Lower leg skin (tissue), 4 donors: ENCODE measurements at regions not wholly inside any gene's neighbourhood (a gene's known extent, or its start where the extent isn't known, plus 50 kb on each side); places are given as distances from the start of the nearest gene placed in this dataset.
"Not testable (repeated sequence)": the region's sequence is repeated elsewhere in the genome, so short reads cannot be mapped to it uniquely, and the experiment has no call there.

ENCODE experiments used
- DNase-seq, 2 donors: peaks; one replicate each; pipeline ENCODE4 v3.0.0-alpha.2; 2019; ENCODE audit warnings: low spot score in 2 of 2
- H3K4me3 ChIP-seq: fragments of 200-600 bp; sonication (generic); 2 replicates; pipeline ENCODE4 v1.5.1; 2017; ENCODE audit warnings: mild to moderate bottlenecking, low read depth; ENCODE audit not compliant: poor library complexity, severe bottlenecking
- POLR2A ChIP-seq, 2 donors: fragments of 450-650 bp; IDR thresholded peaks; one replicate each; pipeline ENCODE4 v1.6.1; 2016 to 2017; ENCODE audit warnings: antibody characterized with exemption in 2 of 2, mild to moderate bottlenecking in 1 of 2, moderate library complexity in 1 of 2
- WGBS, 2 donors: methylation state at CpG; one replicate each; pipeline ENCODE4 v1.1.5; 2018; 5-methylcytosine and 5-hydroxymethylcytosine counted together
- intact Hi-C: fragments of 100-400 bp; cut with DNase I; formaldehyde crosslinking; loops from one replicate; pipeline ENCODE4 v1.15.0; 2023; ENCODE audit warnings: low total_unique reads
- TF ChIP-seq, protein P1 (sequence below), 3 donors: fragments of 450-650 bp; IDR thresholded peaks; one replicate each; pipeline ENCODE4 v1.5.1; 2016; ENCODE audit warnings: antibody characterized with exemption in 3 of 3, mild to moderate bottlenecking in 3 of 3, moderate library complexity in 2 of 3

DNA sequence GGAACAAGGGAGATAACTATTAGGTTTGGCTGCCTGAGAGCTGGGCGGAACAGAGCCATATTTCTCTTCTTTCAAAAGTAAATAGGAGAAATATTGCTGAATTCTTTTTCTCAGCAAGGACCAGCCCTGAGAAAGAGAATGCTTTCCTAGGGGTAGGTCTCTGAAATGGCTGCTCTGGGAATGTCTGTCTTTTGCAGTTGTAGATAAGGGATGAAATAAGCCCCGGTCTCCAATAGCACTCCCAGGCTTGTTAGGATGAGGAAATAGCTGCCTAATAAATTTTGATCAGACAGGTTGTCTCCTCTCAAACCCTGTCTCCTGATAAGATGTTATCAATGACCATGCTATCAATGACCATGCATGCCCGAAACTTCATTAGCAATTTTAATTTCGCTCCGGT lies 207.8 kb upstream of the KIT start:
- intact Hi-C loops: no loop called here
- TF ChIP-seq, protein P1, sequence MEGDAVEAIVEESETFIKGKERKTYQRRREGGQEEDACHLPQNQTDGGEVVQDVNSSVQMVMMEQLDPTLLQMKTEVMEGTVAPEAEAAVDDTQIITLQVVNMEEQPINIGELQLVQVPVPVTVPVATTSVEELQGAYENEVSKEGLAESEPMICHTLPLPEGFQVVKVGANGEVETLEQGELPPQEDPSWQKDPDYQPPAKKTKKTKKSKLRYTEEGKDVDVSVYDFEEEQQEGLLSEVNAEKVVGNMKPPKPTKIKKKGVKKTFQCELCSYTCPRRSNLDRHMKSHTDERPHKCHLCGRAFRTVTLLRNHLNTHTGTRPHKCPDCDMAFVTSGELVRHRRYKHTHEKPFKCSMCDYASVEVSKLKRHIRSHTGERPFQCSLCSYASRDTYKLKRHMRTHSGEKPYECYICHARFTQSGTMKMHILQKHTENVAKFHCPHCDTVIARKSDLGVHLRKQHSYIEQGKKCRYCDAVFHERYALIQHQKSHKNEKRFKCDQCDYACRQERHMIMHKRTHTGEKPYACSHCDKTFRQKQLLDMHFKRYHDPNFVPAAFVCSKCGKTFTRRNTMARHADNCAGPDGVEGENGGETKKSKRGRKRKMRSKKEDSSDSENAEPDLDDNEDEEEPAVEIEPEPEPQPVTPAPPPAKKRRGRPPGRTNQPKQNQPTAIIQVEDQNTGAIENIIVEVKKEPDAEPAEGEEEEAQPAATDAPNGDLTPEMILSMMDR (IDR thresholded peaks at IDR 0.05): no peak
- TF ChIP-seq POLR2A (IDR thresholded peaks at IDR 0.05): no peak
- DNase-seq: no peak
- H3K4me3 ChIP-seq: no peak overlapping the region
- whole genome bisulfite sequencing, 2 donors: 74 to 96% methylated on average over 5 of the region's 5 CpGs

DNA sequence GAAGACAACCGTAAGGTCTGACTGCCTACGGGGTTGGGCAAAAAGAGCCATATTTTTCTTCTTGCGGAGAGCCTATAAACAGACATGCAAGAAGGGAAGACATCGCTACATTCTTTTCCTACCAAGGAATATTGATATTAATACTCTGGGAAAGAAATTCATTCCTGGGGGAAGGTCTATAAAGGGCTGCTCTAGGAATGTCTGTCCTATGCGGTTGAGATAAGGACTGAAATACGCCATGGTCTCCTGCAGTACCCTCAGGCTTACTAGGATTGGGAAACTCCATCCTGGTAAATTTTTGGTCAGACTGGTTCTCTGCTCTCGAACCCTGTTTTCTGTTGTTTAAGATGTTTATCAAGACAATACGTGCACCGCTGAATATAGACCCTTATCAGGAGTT lies 190.8 kb upstream of the KIT start:
- intact Hi-C loops: not testable (repeated sequence)
- 84 to 86% methylated on average over 9 of the region's 9 CpGs for WGBS, 2 donors

DNA sequence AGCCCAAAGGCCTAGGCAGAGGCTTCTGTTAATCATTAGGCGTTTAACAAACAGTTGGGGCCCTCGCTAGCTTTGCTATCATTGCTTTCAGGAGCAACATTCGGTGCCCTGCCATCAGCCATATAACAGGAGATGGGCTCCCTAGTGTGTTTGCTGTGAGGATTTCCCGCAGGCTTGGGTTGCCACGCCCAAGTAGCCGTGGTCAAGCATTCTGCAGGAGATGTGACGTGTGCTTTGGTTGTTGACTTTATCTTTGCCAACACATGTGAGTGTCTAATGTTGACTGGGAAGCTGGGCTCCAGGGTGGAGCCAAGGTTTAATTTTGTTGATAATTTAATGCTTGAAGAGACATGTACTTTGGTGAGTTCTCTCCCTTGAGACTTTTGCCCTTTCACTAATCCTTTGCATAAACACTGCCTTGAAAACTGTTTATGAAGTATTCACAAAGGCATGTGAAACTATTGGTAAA lies 184.6 kb upstream of the KIT start:
- no peak for DNase-seq
- H3K4me3 ChIP-seq: no peak overlapping the region
- TF ChIP-seq, protein P1 (IDR thresholded peaks at IDR 0.05): no peak
- no peak for TF ChIP-seq POLR2A (IDR thresholded peaks at IDR 0.05)
- 74 to 91% methylated on average over 7 of the region's 7 CpGs for WGBS, 2 donors
- intact Hi-C loops: no loop called here

More for the DNA sequence above, 190.8 kb upstream of the KIT start:
- H3K4me3 ChIP-seq, DNase-seq: not testable (repeated sequence)

DNA sequence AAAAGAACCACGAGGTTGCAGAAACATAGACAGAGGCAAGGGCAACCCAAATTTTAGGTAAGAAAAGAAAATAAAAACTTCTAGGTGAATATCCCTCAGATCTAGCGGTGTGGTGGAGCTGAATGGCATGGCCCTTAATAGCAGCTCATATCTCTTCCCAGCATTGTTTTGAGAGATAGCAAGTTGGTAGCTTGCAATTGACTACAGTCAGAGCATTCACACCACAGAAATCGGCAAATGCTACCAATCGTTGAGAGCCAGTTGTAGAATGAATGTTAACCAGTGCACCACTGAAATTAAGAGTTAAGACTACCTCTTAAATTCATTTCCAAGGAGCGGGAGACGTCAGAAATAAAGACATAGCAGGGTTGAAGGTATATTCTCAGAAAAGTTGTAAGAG lies 184.0 kb upstream of the KIT start:
- TF ChIP-seq, protein P1 (IDR thresholded peaks at IDR 0.05): no peak
- TF ChIP-seq POLR2A (IDR thresholded peaks at IDR 0.05): no peak
- H3K4me3 ChIP-seq: no peak overlapping the region
- DNase-seq: no peak
- WGBS, 2 donors: 92 to 94% methylated on average over 6 of the region's 6 CpGs
- intact Hi-C loops: no loop called here

DNA sequence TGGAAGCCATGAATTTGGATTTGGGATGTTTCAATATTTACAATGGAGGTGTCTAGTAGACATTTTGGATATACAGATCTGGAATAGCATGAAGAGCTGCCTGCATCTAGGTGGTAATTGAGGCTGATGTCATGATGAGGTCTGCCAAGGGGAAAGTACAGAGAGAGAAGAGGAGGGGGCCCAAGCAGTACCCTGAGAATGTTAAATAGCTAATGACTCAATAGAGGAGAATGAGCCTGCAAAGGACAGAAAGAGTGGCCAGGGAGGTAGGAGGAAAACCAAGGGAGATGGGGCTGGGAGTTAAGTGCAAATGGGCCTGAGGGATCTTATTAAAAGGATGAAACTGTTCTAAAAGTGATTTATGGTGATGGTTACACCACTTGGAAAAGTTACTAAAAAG lies 182.2 kb upstream of the KIT start:
- H3K4me3 ChIP-seq: no peak overlapping the region
- TF ChIP-seq, protein P1 (IDR thresholded peaks at IDR 0.05): no peak
- TF ChIP-seq POLR2A (IDR thresholded peaks at IDR 0.05): no peak
- no peak for DNase-seq
- intact Hi-C loops: no loop called here

DNA sequence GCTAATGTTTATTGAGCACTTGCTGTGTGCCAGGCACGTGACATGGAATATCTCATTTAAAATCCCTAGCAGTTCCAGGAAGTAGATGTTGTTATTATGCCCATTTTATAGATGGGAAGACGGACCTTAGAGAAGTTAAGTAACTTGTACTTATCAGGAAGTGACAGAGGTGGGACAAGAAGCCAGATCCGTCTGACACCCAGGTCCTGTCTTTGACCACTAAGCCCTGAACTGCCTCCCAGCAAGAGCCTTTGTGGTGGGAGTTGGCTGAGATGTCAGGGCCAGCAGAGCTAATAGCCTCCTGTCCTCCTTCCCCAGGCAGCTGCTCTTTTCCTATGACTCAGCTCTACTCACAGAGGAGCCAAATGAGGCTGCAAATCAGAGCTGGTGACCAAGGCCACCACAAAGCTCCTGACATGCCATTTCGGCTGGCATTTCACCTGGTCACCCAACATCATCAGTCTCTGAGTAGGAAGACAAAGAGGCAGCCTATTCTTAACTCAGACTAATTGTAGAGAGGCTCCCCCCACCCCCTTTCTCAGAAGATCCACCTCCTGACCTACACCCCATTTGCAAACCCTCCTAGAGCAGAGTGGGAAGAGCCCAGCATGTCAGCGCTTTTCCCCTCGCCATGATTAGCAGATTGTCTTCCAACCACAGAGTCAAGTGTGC lies 175.1 kb upstream of the KIT start:
- TF ChIP-seq, protein P1 (IDR thresholded peaks at IDR 0.05): no peak
- TF ChIP-seq POLR2A (IDR thresholded peaks at IDR 0.05): no peak
- no peak overlapping the region for H3K4me3 ChIP-seq
- DNase-seq: no peak
- intact Hi-C loops: no loop called here
- WGBS, 2 donors: 82 to 86% methylated on average over 6 of the region's 6 CpGs
